Iris pigment epithelial cell (primary cell): ENCODE measurements at regions not wholly inside any gene's neighbourhood (a gene's known extent, or its start where the extent isn't known, plus 50 kb on each side); places are given as distances from the start of the nearest gene placed in this dataset.
"Not testable (repeated sequence)": the region's sequence is repeated elsewhere in the genome, so short reads cannot be mapped to it uniquely, and the experiment has no call there.

Experiments
- DNase-seq: peaks from one replicate; pipeline ENCODE4 v3.0.0-alpha.2; 2011; ENCODE audit warnings: low read depth

DNA sequence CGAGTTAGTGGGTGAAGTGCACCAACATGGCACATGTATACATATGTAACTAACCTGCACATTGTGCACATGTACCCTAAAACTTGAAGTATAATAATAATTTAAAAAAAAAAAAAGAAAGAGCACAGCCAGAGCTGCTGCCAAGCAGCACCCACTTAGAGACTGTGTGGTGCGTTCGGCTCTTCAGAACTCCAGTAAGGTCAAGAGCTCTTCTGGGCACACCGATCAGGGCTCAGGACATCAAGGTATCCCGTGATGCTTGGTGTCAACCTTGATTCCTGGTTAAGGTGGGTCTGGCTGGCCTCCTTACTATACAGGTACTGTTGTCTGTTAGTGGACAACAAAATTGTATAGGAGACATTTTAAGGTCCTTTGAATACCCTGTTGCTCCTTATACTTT is 385.7 kb upstream of the AKR1E2 start:
- no peak for DNase-seq

DNA sequence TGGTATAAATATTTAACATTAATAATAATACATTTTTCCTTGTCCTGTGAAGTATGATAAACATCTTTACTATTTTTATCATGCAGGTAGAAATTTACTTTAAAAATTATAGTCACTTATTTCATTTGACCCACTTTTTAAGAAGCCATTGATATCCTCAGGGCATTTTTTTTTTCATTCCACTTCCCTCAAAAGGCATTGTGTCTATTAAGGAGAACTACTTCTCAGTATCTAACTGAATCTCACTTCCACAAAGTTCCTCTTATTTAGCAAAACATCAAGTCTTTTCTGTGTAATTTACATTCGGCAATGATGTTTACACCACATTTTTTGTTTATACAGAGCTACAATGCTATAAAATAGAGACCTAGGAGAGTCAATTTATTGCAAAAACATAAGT is 388.2 kb upstream of the AKR1E2 start:
- DNase-seq, result no peak

DNA sequence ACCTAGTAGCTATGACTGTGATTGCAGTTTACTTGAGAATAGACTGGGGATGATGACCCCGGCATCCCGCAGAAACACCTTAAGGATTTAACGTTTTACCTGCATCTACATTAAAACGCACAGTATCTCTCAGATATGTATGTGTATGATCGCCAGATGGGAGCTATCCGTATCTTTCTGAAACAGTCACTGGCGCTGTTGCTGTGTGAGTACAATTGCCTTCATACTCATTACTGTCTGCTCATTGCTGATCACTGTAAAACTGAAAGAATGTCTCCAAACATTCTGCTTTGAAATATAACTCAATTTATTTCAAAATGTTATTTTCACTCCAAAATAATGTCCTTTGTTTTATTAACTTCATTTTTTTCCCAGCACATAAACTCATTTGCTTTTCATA is 388.9 kb upstream of the AKR1E2 start:
- no peak for DNase-seq

DNA sequence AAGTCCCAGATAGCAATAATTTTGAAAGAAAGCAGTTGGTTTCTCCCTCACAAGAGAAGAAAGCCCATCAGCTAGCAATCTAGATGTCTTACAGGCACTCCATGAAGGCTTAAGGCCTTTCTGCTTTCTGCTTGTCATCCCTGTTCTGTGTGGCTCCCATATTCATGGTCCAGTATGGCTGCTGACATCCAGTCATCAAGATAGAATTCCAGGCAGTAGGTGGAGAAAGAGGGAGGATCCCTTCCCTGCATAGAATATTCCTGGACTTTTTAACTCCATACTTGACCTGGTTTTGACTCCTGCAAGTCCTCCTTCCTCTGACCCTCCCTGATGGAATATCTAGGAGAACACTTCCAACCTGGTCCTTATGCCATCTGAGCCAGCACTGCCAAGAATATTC is 389.9 kb upstream of the AKR1E2 start:
- no peak for DNase-seq

DNA sequence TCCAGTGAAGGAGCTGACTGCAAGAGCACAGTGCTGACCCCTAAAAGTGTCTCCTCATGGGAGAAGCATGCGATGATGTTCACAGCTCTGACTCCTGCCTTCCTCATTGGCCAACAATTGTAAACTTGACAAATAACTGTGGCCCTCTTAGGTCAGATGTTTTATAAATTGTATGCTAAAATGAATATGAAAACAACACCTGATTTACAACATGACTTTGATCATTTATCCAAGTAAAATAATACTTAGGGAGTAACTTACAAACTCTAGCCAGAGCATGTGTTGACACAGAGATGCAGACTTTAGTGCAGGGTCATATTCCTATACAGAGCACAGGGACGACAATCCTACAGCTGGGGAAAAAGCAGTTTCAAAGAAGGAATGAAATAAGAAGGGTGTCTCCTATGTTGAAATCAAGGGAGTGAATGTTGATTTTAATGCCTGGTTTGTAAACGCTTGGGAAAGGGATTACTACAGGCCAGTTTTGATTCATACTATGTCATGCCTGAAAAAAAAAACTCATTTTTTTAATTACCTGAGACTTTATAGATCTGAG is 391.4 kb upstream of the AKR1E2 start:
- no peak for DNase-seq

DNA sequence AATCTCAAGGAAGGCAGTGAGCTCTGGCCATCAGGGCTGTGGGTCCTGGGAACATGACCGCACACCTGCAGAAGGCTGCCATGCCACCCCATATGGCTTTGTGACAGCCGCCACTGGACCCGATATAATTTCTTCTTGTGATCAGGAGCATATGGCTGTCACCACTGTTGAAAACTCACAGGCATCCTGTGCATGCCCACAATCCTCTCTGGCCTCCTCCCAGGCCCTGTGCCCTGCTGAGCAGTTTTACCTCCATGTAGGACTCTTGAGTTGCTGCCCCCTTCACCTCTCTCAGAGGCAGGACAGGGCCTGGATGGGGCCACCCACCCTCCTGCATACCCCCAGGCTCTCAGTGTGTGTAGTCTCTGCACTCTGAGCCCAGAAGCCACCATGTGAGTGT is 391.9 kb upstream of the AKR1E2 start:
- DNase-seq, result no peak

DNA sequence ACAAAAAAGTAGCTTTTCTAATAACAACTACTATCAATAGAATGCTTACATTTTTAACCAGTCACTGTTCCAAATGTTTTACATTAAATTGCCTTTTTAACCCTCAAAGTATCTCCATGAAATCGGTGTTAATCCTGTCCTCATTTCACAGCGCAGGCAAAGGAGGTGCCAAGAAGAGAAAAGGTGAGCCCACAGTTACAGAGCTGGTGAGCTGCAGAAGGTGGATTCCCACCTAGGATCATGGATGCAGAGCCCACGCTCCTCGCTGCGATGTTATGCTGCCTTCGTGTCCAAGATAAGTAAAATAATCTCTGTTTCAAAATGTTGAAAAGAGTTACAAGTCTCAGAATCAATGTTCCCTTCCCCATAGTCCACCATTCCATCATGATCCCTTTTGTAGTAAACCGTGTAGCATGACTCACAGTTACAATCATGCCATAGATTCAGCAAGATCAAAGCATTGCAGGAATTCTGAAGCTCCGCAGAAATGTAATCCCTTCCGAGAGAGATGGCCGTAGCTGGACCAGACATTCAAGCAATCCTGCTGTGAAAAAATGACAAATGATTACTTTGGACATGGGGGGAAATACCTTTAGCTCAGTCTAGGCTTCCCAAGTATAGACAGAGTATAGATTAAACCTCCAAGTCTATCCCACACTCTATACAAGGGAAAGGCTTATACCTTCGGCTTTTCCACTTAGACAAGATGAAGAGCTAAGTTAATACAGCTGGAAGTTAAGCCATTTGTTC is 394.7 kb upstream of the AKR1E2 start:
- DNase-seq, result peak; percentile 87

DNA sequence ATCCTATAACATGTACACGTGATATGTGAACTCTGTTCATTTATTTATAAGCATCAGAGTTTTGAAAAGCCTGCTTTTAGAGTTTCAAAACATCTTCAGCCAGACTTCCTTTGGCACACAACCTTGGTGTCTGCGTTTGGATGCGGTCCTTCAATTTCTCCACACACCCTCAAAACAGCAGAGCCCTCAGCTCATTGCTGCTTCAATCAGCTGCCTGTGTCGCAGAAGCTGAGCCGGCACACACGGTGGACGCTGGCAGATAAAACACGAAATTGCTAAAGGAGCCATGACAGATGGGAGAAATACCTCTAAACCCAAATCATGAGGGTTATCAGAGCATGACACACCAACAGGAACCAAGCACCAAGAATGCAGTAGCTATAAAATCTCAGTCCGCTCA is 396.4 kb upstream of the AKR1E2 start:
- no peak for DNase-seq

DNA sequence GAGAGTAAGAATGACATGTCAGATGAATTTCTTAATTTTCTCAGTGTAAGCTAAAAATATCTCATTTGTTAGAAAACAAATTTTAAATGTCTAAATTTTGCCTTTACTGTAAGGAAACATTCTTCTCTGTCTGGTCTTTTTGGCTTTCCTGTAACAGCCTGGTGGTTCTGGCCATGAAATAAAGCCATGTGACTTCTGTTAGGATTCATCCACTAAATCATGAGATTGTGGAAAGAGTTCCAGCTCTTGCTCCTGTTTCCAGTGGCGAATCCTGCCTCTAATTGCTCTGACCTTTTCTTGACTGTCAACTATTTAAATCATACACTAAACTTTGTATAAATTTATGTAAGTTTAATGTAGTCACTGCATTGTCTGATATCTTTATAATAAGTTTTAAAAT is 398.5 kb upstream of the AKR1E2 start:
- DNase-seq, result no peak

DNA sequence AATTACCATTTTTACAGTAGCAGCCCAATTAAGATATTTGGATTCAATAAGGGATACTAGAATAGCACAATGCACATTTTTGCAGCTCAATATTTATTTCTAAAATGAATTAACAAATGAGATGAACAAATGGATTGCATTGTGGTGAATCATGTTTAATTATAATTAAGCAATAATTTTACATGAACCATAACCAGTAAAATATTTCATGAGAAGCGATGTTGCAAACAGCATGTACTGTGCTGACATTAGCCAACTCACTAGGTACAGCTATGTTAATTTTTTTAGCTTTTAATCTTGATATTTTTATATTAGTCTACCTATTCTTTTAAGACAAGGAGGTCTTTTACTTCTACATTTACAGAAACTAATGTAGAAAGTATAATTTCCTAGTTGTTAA is 399.1 kb upstream of the AKR1E2 start:
- DNase-seq, result no peak

DNA sequence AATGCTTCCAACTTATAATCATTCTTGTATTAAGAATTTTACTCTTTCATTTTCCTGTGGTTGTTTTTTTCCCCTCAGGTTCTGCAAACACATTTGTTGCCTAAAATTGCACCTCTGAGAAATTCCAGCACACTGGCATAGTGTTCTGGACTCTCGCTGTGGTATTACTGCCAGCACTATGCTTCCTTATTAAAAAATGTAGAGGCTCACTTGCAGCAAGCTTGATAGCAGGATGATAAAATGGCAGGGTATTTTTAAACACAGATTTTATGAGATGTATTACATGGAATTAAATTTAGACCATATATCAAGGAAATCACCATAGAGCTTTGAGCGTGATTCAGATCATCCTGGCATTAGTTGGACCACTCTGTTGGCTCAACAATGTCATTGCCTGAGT is 416.7 kb upstream of the AKR1E2 start:
- DNase-seq, result no peak

DNA sequence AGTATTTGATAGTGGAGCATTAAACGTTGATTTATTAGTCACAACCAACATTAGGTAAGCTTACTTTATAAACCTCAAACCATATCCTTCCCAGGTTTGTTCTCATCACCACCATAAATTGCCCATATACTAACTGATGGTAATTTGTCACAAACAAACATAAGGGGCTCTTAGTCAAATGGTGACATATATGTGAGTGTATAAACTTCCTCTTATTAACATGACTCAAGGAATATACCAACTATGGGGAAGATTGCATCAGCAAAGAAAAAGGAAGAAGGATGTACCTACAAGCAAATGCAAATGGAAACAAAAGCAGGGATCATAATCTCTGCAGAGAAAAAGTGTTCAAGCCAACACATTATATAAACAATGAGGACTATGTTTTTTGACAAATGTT is 418.2 kb upstream of the AKR1E2 start:
- DNase-seq, result peak; percentile 65

DNA sequence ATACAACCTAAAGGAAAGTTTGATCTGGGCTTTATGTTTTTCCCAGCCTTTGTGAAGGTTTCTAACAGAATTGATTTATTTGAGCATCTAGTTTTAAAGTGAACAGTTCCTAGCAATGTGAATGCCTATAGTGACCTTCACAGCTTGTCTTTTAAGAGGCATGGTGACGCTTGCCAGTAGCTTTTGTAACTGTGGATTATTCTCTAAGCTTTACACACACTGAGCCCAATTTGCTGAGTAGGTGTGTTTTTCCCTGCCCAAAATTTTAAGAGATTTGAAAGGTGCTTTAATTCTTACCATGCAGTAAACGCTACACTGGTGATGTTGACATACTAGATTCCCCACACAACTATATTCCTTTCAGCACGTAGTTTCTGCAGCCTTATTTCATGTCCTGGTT is 420.2 kb upstream of the AKR1E2 start:
- DNase-seq, result no peak

DNA sequence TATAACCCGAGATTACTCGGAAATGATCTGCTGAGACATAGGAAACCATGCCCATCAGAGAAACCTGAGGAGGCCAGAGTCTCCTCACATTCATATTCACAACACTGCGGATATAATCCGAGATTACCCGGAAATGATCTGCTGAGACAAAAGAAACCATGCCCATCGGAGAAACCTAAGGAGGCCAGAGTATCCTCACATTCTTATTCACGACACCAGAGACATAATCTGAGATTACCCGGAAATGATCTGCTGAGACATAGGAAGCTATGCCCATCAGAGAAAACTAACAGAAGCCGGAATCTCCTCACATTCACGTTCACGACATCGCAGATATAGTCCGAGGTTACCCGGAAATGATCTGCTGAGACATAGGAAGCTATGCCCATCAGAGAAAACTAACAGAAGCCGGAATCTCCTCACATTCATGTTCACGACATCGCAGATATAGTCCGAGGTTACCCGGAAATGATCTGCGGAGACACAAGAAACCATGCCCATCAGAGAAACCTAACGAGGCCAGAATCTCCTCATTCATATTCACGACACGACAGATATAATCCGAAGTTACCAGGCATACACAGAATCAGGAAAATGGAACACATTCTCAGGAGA is 422.3 kb upstream of the AKR1E2 start:
- no peak for DNase-seq

DNA sequence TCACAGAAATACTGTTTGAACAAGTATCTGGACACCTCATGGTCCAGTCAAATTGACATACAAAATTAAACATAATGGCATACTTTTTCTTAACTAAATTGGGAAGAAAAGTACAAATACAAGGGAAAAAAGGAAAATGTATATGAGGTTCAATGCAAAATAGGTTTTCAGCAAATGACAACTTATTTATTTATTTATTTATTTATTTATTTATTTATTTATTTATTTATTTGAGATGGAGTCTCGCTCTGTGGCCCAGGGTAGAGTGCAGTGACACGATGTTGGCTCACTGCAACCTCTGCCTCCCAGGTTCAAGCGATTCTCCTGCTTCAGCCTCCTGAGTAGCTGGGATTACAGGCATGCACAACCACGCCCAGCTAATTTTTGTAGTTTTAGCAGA is 424.9 kb upstream of the AKR1E2 start:
- not testable (repeated sequence) for DNase-seq

DNA sequence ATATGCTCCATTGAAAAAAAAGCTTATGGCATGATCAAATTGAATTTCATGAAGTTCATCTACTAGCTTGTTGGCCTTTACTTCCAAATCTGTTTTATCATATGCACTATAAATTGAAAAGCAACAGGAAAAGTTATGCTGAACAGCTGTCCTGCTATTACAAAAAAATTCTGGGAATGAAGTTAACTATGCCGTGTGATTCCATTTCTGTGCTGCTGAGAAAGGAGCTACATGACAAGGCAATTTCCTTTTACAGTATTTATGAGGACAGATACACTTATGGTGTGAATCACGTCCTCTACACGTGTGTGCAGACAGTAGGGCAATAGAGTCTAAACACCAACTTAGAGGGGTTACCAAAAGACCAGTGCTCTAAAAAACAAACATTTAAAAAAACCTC is 426.5 kb upstream of the AKR1E2 start:
- peak; percentile 11 for DNase-seq

DNA sequence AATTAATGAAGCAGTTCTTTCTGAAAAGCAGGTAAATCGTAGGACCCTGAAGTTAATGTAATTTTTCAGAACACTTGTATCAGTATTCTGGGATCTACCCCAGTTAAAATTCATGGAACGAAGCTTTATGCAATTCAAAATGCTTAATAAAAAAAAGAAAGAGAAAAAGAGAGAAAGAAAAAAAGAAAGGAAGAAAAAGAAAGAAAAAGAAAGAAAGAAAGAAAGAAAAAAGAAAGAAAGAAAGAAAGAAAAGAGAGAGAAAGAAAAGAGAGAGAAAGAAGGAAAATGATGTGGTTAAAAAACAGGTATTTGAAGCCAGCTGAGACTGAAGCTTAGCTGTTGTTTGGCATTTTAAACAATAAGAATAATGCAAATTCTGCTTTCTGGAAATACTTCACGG is 427.4 kb upstream of the AKR1E2 start:
- DNase-seq, result no peak

DNA sequence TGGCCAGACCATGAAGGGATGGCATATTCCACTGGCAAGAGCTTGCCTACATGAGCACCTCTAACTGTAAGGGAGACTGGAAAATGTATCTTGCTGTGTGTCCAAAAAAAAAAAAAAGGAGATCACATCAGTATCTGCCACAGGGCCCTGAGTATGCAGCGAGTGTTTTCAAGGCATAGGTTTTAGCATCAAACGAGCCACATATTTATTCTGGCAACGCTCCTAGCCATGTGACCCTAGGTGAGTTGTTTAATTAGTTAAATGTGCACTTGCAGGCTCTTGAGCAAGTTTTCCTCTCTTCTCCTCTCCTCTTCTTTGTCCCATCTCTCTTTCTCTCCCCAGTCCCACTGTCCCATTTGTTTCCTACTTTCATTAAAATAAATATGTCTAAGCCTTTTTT is 428.7 kb upstream of the AKR1E2 start:
- DNase-seq, result no peak

DNA sequence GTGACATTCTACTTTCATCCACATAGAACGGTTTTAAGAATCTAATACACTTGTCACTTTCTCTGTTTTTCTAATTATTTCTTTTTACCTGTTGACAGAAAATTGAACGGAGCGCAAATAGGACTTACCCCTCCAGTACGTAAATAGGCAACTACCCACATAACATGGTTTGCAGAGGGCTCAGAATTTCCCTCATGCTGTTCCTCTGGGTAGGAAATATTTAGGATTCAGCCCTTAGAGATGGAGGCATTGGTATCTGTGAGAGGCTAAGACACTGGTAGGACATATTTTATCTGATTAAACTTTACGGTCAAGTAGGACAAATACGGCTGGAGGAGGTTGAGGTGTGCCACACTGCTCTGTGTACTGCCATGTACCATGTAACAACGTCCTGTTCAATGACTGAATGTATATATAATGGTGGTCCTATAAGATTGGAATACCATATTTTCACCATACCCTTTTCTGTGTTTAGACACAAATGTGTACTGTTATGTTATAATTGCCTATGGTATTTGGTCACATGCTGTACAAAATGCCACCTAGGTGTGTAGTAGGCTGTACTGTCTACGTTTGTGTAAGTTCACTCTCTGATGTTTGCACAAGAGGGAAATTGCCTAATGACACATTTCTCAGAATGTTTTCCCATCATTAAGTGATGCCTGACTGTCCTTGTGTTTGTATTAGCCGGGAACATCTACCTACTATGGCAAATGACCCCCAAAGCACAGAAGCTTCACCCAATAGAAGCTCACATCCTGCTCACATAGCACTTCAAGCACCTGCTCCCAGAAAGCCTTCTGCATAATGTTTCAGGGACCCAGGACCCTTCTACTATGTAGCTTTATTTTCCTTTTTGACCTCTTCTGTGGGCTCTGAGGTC is 429.4 kb upstream of the AKR1E2 start:
- DNase-seq, result no peak

DNA sequence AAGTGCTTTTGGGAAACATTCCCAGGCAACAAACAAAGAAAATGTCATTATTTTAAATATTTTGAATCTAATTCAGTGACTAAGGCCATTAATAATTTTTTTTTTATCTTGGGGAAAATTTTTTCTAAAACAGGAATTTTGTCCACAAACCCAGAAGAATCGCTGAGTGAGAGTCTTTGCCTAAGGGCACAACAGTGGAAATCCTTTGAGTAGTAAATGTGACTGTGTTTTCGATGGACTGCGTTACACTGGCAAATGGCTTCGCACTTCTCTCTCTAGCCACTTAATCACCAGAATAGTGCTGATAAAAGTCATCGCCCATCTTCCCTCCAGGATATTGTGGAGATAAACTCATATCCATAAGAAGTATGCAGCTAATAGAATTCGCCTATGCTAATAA is 430.3 kb upstream of the AKR1E2 start:
- no peak for DNase-seq

DNA sequence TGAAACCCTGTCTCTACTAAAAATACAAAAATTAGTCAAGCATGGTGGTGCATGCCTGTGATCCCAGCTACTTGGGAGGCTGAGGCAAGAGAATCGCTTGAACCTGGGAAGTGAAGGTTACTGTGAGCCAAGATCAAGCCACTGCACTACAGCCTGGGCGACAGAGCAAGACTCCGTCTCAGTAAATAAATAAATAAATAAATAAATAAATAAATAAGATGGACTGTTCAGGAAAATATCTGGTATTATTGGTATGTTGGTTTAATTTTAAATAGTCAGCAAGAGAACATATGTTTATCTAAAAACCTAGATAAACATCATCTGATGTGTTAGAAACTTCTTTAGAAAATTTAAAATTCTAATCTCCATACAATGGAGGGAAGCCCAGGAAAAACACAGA is 431.6 kb upstream of the AKR1E2 start:
- DNase-seq, result not testable (repeated sequence)

DNA sequence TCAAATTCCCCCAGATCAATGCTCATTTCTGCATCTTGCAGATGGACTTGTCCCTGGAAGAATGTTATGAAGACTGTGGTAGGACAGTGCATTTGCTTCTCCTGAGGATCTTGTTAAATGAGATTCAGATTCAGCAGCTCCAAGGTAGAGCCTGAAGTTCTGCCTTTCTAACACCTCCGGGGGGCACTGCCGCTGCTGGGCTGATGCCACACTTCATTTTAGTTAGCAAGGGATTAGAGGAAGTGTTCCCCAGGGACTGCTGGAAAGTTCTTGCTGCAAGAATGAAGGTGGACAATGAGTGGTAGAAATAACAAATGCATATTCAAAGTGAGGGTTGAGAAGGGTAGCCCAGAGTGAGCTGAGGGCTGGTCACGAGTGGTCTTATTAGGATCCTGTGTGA is 434.3 kb upstream of the AKR1E2 start:
- no peak for DNase-seq

DNA sequence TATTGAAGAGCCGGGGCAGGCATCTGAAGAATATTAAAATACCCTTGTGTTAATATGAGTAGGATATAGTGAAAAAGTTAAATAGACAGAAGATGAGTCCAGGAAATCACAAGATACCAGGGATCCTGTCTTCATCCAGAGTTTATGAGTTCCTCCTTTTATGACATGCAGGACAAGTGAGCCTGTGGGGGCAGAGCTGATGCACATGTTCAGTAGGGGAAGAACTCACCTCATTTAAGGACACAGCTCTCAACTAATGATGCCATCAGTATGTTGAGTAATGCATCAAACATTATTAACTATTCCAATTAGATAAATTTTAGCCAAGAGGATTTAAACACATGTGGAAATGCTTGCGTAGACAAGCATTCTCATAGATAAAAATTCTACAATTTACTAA is 435.8 kb upstream of the AKR1E2 start:
- DNase-seq, result no peak
